GM13977 (cell line): ENCODE measurements at regions not wholly inside any gene's neighbourhood (a gene's known extent, or its start where the extent isn't known, plus 50 kb on each side); places are given as distances from the start of the nearest gene placed in this dataset.

Experiments
- DNase-seq: peaks from one replicate; pipeline ENCODE4 v3.0.0; 2012; ENCODE audit warnings: low spot score
- in situ Hi-C: fragments of 300-500 bp; cut with MboI; formaldehyde crosslinking; loops from one replicate; pipeline ENCODE4 v1.12.0; 2022; ENCODE audit warnings: low sequenced_read_pairs, low pct_unique_long_range_greater_than_20kb, mixed read lengths, inconsistent platforms; ENCODE audit not compliant: unreplicated experiment
- TF ChIP-seq, protein P1 (sequence below): IDR thresholded peaks from 2 replicates; pipeline ENCODE4 v1.5.1; 2012; ENCODE audit warnings: mild to moderate bottlenecking, control low read depth; ENCODE audit not compliant: insufficient read depth; ENCODE audit errors: extremely low read depth, missing control alignments

DNA sequence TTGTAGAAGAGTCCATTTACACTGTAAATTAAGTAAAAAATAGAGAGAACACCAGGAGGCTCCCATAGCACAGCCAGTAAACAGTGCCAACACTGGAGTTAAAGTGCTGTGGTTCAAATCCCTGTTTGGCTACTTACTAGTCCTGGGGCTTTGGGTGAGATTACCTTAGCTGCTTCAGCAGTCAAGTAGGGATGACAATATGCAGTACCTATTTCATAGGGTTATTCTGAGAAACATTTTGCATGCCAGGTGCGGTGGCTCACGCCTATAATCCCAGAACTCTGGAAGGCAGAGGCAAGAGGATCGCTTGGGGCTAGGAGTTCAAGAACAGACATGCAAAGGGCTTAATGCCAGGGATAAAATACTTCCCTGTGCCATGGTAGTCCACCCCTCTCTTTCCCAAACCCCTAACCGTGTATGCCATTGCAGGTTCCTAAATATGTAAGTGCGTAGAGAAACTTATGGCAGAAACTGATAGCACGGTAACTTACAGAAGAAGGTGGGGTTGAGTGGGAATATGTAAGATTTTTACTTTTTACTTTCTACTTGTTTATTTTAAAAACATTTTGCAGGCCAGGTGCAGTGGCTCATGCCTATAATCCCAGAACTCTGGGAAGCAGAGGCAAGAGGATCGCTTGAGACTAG lies 86.4 kb upstream of the PICALM start:
- no peak for DNase-seq
- in situ Hi-C loops: no loop called here
- TF ChIP-seq, protein P1, sequence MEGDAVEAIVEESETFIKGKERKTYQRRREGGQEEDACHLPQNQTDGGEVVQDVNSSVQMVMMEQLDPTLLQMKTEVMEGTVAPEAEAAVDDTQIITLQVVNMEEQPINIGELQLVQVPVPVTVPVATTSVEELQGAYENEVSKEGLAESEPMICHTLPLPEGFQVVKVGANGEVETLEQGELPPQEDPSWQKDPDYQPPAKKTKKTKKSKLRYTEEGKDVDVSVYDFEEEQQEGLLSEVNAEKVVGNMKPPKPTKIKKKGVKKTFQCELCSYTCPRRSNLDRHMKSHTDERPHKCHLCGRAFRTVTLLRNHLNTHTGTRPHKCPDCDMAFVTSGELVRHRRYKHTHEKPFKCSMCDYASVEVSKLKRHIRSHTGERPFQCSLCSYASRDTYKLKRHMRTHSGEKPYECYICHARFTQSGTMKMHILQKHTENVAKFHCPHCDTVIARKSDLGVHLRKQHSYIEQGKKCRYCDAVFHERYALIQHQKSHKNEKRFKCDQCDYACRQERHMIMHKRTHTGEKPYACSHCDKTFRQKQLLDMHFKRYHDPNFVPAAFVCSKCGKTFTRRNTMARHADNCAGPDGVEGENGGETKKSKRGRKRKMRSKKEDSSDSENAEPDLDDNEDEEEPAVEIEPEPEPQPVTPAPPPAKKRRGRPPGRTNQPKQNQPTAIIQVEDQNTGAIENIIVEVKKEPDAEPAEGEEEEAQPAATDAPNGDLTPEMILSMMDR: no peak

DNA sequence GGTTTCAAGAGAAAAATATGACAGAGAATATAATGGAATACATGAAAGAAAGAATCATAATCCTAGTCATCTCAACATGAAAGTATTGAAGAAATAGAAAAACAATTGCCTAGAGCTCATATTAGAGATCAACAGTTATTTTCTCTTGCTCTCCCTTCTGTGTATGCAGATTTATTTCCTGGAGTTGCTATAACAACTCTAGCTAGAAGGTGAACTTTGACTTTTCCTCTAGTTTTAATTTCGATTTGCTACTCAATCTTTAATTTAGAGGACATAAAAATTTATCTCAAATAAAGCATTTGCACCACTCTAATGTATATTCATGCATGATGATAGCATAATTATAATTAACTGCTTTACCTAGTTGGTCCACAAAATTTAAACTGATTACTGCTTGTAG lies 84.6 kb upstream of the PICALM start:
- DNase-seq: no peak
- in situ Hi-C loops: no loop called here
- TF ChIP-seq, protein P1: no peak

DNA sequence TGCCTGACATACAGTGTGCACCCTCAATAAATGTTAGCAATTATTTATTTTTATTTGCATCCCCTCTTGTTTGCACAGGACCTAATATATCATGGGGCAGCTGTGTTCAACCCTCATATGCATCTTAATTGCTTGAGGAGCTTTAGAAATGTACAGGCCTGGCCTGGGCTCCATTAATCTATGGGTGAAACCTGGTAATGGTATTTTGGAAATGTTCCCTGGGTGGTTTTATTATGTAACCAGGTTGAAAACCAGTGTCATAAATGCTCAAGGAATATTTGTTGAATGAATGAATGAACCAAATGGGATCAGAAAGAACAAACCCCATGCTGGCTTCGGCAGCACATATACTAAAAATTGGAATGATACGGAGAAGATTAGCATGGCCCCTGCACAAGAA lies 84.0 kb upstream of the PICALM start:
- in situ Hi-C loops: no loop called here
- no peak for DNase-seq
- TF ChIP-seq, protein P1: no peak

DNA sequence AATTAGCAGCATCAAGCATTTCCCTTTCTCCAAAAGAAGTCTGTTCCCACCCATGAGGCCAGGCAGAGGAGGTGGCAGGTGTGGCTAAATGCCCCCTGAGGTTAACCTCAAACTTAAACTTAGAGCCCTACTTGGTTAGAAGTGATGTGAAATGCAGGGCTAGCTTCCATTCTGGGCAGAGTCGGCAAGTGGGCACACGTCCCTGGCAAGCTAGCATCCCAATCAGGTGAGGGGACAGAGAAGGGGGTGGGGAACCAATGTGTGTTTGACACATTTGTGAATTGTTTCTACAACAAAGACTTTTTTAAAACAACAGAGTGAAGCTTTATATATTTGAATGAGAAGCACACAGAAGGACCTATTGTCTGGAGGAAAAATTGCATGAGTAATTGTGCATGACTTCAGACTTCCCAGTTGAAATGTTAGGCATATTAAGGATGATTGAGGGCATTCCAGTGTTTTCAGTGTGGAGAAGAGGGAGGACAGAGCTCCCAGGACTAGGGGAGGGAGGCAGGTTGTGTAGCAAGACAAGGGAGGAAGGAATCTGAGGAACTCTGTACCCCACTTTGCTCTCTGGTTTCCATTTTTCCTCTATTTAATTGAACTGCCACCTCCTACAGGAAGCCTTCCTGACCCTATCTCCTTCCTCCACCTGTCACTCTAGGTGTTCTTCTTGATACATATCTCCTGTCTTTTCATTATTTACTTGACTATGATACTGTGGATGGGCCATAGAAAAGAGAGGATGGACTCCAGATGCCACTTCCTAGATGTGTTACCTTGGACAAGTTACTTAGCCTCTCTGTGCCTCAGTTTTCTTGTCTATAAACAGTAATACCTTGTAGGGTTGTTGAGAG lies 83.3 kb upstream of the PICALM start:
- TF ChIP-seq, protein P1: no peak
- in situ Hi-C loops: no loop called here

DNA sequence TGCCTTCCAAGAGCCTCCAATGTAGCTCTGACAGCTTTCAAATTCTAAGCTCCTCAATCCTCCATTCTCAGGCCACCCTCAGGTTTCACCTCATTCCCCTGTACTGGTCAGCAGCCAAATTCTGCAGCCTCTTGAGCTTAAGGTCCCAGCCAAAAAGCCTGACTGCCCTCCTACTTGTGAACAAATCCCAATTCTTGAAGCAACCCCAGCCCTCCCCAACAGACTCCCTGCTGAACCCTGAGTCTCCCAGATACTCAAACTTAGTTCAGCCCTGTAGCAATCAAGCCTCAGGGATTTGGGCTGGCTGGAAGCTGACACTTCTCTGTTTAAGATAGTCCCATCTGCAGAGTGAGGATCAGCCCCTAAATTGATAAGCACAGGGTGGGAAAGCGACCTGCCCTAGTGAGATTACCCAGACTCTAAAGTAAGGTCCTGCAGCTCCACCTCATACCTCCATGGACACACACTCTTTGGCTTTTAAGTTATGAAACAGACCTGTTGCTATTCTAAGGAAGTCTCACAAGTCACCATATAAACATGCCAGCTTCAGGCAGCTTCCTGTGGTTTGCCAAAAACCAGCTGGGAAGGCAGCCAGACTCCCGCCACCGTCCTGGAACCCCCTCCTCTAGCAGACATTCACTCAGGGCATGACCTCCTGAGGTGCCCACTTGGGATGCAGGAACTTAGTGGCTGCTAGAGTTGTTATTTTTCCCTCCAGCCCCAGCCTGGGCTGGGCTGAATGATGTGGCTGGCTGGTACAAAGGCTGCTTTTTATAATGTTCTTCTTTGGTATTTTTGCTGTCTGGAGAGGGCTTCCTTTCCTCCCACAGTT lies 82.5 kb upstream of the PICALM start:
- in situ Hi-C loops: no loop called here
- TF ChIP-seq, protein P1: no peak
- no peak for DNase-seq

More for the DNA sequence above, 83.3 kb upstream of the PICALM start:
- DNase-seq: no peak

DNA sequence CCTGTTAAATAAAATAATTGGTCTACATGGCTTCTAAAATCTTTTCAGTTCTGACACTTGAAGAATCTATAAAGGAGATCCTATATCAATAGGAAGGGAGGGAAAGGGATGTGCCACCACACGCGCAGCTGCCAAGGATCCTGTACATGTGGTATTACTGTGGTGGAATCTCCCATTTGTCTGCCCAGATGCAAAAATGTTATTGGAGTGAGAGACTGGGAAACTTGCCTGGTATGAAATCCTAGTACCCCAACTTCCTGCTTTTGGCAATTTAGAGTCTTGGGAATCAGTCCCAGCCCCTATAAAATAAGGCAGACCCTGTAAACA lies 81.9 kb upstream of the PICALM start:
- TF ChIP-seq, protein P1: no peak
- in situ Hi-C loops: no loop called here
- DNase-seq: no peak
